HG03108 (cell line): ENCODE measurements at regions not wholly inside any gene's neighbourhood (a gene's known extent, or its start where the extent isn't known, plus 50 kb on each side); places are given as distances from the start of the nearest gene placed in this dataset.
"Not testable (repeated sequence)": the region's sequence is repeated elsewhere in the genome, so short reads cannot be mapped to it uniquely, and the experiment has no call there.

Experiments
- ATAC-seq: cut with Tn5 transposase; IDR thresholded peaks from one replicate; pipeline ENCODE4 v1.9.1; 2021; ENCODE audit warnings: moderate library complexity; ENCODE audit not compliant: unreplicated experiment

- no peak for ATAC-seq
Observed at GRCh38 chr12:46884362-46884761, 58.6 kb upstream of the SLC38A4 start.

DNA sequence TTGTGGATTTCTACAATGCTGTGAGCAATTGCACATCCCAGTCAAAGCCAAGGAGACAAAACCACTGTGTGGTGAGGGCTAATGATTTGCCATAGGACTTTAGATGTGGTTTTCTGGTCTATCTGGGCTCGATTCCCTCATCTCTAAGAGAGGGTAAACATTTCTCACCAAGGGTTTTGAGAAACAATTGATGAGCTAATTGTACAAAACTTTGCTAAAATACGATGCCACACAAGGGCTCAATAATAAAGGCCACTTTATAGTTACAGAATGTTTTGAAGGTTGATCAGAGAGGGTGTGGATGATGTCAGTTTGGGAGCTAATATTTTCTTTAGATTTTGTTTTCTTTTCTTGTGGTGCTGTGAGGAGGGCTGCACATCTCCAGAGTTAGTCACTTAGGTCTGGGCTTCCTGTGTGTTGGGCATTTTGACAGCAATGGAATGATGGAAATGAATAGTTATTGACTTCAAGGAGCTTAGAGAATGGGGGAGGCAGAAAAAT lies 60.8 kb upstream of the SLC38A4 start:
- no peak for ATAC-seq

- no peak for ATAC-seq
Observed at GRCh38 chr12:46887870-46888269, 62.1 kb upstream of the SLC38A4 start.

DNA sequence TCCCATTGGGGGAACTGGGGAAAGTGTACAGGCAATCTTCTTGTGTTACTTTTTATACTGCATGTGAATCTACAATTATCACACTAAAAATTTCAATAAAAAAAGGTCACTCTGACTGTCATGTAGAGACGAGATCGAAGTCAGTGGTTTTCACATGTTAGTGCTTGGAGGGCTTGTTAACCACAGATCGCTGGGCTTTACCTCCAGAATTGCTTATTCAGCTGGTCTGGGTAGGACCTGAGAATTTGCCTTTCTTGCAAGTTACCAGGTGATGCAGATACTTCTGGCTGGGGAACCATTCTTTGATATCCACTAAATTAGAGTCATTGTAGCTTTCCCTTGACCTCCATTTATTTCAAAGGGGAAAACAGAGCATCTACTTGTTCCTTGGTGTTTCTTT lies 62.8 kb upstream of the SLC38A4 start:
- no peak for ATAC-seq

DNA sequence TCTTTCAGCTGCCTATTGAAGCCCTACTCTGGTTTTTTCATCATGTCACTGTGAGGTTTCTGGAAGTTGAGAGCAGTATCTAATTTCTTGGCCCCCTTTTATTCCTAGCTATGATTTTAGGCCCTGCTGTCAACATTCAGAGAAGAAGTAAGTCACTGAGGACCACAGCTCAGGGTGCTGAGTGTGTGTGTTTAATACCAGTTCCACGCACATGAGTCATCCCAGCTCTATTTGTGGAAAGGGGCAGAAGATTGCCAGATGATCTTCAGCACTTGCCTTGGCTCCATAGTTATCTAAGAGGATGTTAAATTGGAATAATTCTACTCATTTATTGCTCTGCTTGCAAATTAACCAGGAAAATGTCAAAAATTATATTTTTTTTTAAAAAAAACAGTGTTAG lies 65.5 kb upstream of the SLC38A4 start:
- ATAC-seq = no peak

DNA sequence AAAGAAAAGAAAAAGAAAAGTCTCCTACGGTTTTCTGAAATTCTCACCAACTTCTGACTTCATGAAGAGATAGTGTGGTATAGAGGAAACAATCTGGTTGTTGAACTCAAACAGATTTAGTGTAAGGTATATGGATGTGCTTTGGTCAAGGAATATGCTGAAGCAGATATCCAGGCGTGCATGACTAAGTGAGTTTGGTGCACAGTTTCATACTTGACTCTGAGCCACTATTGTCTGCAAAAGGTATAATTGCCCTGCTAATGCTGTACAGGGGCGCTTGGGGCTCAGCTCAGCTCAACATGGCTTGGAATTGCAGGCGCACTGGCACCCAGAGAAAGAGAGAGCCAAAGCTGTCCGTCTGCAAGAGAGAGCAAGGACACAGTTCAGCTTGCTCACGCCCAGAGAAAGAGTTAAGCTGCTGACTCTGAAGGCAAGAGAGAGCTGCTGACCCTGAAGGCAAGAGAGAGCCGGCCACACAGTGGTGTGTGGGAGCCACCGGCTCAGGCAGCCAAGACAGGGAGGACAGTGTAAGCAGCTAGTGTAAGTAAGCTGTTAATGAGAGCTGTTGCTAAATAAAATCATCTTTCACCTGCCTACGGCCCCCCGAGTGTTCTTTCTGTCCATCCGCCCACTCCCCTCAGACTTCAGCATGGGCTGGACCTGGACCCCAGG lies 66.4 kb upstream of the SLC38A4 start:
- ATAC-seq = no peak

- no peak for ATAC-seq
Observed at GRCh38 chr12:46892887-46893286, 67.1 kb upstream of the SLC38A4 start.

- no peak for ATAC-seq
Observed at GRCh38 chr12:46893434-46893833, 67.6 kb upstream of the SLC38A4 start.

DNA sequence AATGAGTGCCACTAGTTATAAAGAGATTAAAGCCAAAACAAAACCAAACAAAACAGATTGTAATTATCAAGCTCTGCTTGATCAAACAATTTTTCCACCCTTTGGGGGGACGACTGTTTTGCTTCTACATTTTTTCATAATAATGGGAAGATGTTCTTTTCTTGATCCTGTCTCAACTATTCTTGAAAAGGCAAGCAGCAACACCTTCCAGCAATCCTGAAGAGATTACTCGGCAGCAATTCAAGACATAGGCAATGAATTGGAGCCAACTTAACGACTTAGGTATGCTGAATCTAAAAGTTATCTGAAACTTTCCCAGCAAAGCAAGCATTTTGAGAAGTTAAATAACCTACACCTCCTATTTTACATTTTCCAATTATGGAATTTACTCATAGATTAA lies 69.9 kb upstream of the SLC38A4 start:
- ATAC-seq = no peak

DNA sequence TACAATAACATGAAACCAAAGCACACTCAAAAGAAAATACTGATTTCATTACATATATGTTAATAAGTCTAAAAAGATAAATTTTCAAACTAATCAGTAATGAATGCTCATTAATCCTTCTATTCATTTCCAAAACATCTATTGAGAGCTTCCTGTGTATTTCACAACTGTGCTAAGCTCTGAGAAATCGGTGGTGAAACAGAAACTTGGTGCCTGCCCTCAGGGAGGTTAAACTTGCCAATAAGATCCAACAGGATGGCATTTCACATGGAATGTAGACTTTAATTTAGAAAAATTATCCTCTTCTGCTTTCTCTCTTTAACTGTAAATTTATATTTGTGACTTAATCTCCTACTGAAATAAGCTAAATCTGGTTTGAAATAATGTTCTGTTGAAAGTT lies 70.9 kb upstream of the SLC38A4 start:
- no peak for ATAC-seq

DNA sequence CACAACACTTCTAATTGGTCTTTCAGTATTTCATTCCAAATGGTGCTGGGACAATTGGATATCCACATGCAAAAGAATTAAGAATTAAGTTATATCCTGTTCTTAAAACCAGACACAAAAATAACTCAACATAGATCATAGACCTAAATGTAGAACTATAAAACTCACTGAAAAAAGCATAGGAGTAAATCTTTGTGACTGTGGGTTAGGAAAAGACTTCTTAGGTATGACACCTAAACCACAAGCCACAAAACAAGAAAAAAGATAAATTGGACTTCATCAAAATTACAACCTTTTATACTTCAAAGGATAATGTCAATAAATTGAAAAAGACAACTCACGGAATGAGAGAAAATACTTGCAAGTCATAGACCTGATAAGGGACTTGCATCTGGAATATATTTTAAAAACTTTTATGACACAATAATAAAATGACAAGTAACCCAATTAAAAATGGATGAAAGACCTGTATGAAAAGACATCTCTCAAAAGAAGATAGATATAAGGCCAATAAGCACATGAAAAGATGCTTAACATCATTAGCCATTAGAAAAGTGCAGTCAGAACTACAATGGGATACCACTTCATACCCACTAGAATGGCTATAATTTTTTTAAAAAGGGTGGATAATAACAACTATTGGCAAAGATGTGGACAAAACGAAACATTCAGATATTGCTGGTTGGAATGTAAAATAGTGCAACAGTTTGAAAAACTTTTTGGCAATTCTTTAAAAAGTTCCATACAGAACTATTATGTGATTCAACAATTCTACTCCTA lies 72.5 kb upstream of the SLC38A4 start:
- no peak for ATAC-seq

- no peak for ATAC-seq
Observed at GRCh38 chr12:46898989-46899388, 73.2 kb upstream of the SLC38A4 start.

- ATAC-seq = no peak
Observed at GRCh38 chr12:46900734-46901463, 75.1 kb upstream of the SLC38A4 start.

- no peak for ATAC-seq
Observed at GRCh38 chr12:46901464-46902205, 75.8 kb upstream of the SLC38A4 start.

GRCh38 chr12:46903058-46903457 lies 77.3 kb upstream of the SLC38A4 start:
- no peak for ATAC-seq

GRCh38 chr12:46904406-46905238 lies 78.8 kb upstream of the SLC38A4 start:
- no peak for ATAC-seq

- not testable (repeated sequence) for ATAC-seq
Observed at GRCh38 chr12:46905239-46905627, 79.4 kb upstream of the SLC38A4 start.

GRCh38 chr12:46907791-46908190 lies 82.0 kb upstream of the SLC38A4 start:
- no peak for ATAC-seq

DNA sequence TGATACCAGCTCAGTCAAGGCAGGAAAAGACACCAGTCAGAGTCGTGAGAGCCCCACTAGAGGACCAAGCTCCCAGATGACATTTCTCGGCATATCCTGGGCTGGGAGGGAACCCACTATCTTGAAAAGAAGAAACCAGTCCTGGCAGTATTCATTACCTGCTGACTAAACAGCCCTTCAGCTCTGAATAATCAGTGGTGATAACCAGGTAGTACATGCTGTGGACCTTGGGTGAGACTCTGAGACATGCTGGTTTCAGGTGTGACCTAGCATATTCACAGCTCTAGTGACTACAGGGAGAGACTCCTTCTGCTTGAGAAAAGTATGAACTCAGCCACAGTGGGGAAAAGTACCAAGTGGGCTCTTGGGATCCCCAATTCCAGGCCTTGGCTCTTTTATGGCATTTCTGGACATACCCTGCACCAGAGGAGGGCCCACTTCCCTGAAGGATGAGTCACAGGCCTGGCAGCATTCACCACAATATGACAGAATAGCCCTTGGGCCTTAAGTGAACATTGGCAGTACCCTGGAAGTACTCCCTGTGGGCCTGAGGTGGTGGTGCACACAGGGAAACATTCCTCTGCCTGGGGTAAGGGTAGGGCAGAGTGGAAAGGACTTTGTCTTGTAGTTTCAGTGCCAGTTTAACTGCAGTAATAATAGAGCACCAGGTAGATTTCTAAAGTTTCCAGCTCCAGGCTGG lies 82.6 kb upstream of the SLC38A4 start:
- ATAC-seq = no peak
